Esophagus squamous epithelium (tissue), 5 donors: ENCODE measurements at regions not wholly inside any gene's neighbourhood (a gene's known extent, or its start where the extent isn't known, plus 50 kb on each side); places are given as distances from the start of the nearest gene placed in this dataset.

ENCODE experiments used
- DNase-seq: peaks from one replicate; lab custom pipeline; 2025; lab: John Stamatoyannopoulos, UW
- H3K27ac ChIP-seq, 4 donors: fragments of 200-600 bp; sonication (generic); one replicate each; pipeline ENCODE4 v1.5.1; 2016 to 2019; ENCODE audit warnings: mild to moderate bottlenecking in 1 of 4
- H3K27me3 ChIP-seq, 4 donors: fragments of 200-600 bp; sonication (generic); 1 replicate in 3 of 4; 2 replicates in 1 of 4; pipeline versions ENCODE4 v1.5.1 to v1.6.0; 2017 to 2021; ENCODE audit warnings: antibody characterized with exemption in 1 of 4
- H3K36me3 ChIP-seq, 3 donors: fragments of 200-600 bp; sonication (generic); one replicate each; pipeline ENCODE4 v1.5.1; 2016 to 2019
- H3K4me1 ChIP-seq, 3 donors: fragments of 200-600 bp; sonication (generic); one replicate each; pipeline ENCODE4 v1.5.1; 2017 to 2019
- H3K4me3 ChIP-seq, 4 donors: fragments of 200-600 bp; sonication (generic); 1 replicate in 3 of 4; 2 replicates in 1 of 4; pipeline ENCODE4 v1.5.1; 2016 to 2019; ENCODE audit warnings: mild to moderate bottlenecking in 2 of 4, moderate library complexity in 1 of 4
- H3K9me3 ChIP-seq, 3 donors: fragments of 200-600 bp; sonication (generic); one replicate each; pipeline ENCODE4 v1.5.1; 2016 to 2019
- CTCF ChIP-seq, 6 experiments: fragments of 450-650 bp in 4 of 6; fragments of 200-600 bp in 2 of 6; sonication (generic) in 2 of 6; IDR thresholded peaks; one replicate each; pipeline ENCODE4 v1.5.1; 2016 to 2019; ENCODE audit warnings: antibody characterized with exemption in 6 of 6, mild to moderate bottlenecking in 4 of 6, moderate library complexity in 4 of 6
- POLR2A ChIP-seq, 4 donors: fragments of 450-650 bp; IDR thresholded peaks; one replicate each; pipeline ENCODE4 v1.6.1; 2017; ENCODE audit warnings: antibody characterized with exemption in 4 of 4, mild to moderate bottlenecking in 4 of 4, moderate library complexity in 3 of 4
- WGBS, 2 donors: methylation state at CpG; one replicate each; pipeline ENCODE4 v1.1.5; 2018; 5-methylcytosine and 5-hydroxymethylcytosine counted together
- intact Hi-C: fragments of 100-400 bp; cut with DNase I; formaldehyde crosslinking; loops from one replicate; pipeline ENCODE4 v1.15.0; 2022
- donor health status: DM: yes; HTN: yes; CAD: no.

DNA sequence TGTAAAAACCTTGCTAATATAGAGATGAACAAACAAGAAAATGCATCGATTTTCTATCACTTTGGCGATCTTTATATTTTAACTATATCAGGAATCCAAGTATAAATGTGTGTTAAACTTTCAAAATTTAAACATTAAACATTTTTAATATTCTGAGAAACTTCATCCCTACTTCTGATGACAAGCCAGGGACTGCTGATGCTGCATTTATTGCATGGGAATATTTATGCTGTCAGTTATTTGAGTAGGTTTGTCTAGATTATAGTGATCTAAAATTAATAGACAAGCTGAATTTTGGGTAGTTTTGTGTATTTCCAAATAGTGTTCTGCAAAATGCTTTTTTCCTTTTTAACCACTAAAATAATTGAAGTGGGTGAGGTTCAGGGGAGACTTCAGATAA lies 175.3 kb downstream of the LEPR start:
- Histone ChIP-seq H3K4me3 (no peak overlapping the region), H3K27me3 (no peaks in the 10 kb centered on the region), H3K27ac (no peak overlapping the region), H3K4me1 (no peaks in the 10 kb centered on the region), H3K9me3 (no peaks in the 10 kb centered on the region), H3K36me3 (no peaks in the 10 kb centered on the region)
- DNase-seq = no peak
- no peak for TF ChIP-seq CTCF (IDR thresholded peaks at IDR 0.05)
- TF ChIP-seq POLR2A (IDR thresholded peaks at IDR 0.05) = no peak
- WGBS, 2 donors = 86 to 93% methylated on average over 2 of the region's 2 CpGs
- intact Hi-C loops = no loop called here

GRCh38 chr1:65596768-65597167 lies 176.3 kb downstream of the LEPR start:
- H3K27ac ChIP-seq = no peak overlapping the region
- no peak for TF ChIP-seq CTCF (IDR thresholded peaks at IDR 0.05)
- no peaks in the 10 kb centered on the region for H3K9me3 ChIP-seq
- DNase-seq = no peak
- H3K27me3 ChIP-seq = no peaks in the 10 kb centered on the region
- no peaks in the 10 kb centered on the region for H3K36me3 ChIP-seq
- intact Hi-C loops = no loop called here
- H3K4me3 ChIP-seq = no peak overlapping the region
- 82 to 98% methylated on average over 2 of the region's 2 CpGs for whole genome bisulfite sequencing, 2 donors
- no peaks in the 10 kb centered on the region for H3K4me1 ChIP-seq

DNA sequence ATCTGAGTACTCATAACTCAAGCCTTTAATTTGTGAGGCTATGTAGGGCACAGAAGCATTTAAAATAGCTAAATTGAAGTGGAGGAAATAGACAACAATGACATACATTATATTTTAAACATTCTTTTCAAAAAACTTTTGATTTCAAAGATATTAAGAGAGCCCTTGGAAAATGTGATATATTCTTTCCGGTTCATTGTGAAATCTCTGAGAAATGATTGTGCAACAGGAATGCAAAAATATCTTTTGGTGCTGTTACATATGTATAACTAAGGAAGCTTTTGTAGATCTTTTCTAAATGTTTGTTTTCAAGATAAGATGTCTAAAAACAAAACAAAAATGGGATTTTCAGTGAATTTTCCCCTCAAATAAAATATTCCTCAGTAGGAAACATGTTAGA lies 185.2 kb downstream of the LEPR start:
- no peak overlapping the region for H3K4me3 ChIP-seq
- intact Hi-C loops = no loop called here
- H3K4me1 ChIP-seq = no peaks in the 10 kb centered on the region
- H3K27ac ChIP-seq = no peak overlapping the region
- no peaks in the 10 kb centered on the region for H3K27me3 ChIP-seq
- H3K9me3 ChIP-seq = no peaks in the 10 kb centered on the region
- no peaks in the 10 kb centered on the region for H3K36me3 ChIP-seq
- DNase-seq = no peak
- 54 to 69% methylated on average over 1 of the region's 1 CpG for WGBS, 2 donors
- TF ChIP-seq POLR2A (IDR thresholded peaks at IDR 0.05) = no peak
- no peak for TF ChIP-seq CTCF (IDR thresholded peaks at IDR 0.05)

DNA sequence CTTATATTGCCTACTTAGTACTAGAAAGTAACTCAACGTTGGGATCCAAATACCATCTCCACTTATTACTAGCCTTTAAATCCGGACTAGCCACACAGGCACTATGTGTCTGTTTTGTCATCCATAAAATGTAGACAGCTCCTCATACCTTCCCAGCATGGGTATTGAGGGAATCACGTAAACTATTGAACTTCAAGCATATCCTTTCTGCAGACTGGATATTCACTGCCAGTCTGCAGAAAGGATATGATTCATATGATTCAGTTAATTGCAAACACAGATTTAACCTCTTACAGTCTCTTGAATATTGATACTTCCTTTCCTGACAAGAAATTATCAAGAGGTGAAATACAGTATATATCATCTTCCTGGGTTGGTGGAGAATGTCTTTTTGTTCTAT lies 186.0 kb downstream of the LEPR start:
- peaks cover 0 to 2% (median 0%) of the 10 kb centered on the region in 3 donors for H3K36me3 ChIP-seq
- TF ChIP-seq CTCF (IDR thresholded peaks at IDR 0.05) (no peak), POLR2A (IDR thresholded peaks at IDR 0.05) (no peak)
- H3K27me3 ChIP-seq = no peaks in the 10 kb centered on the region
- no peaks in the 10 kb centered on the region for H3K4me1 ChIP-seq
- no peak overlapping the region for H3K4me3 ChIP-seq
- no peak overlapping the region for H3K27ac ChIP-seq
- intact Hi-C loops = no loop called here
- no peaks in the 10 kb centered on the region for H3K9me3 ChIP-seq
- 38 to 49% methylated on average over 3 of the region's 3 CpGs for WGBS, 2 donors
- DNase-seq = no peak

DNA sequence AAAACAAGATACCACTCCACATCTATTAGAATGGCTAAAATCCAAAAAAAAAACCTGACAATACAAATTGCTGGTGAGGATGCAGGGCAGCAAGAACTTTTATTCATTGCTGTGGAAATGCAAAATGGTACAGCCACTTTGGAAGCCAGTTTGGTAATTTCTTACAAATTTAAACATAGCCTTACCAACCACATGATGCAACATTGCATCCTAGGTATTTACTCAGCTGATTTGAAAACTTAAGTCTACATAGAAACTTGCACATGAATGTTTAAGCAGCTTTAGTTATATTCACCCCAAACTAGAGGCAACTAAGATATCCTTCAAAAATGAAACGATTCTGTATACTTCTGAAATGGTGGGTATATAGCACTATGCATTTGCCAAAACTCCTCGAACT lies 178.8 kb upstream of the PDE4B start:
- intact Hi-C loops = no loop called here
- H3K27me3 ChIP-seq = no peaks in the 10 kb centered on the region
- no peak overlapping the region for H3K27ac ChIP-seq
- peaks cover 0 to 4% (median 0%) of the 10 kb centered on the region in 3 donors for H3K36me3 ChIP-seq
- no peaks in the 10 kb centered on the region for H3K4me1 ChIP-seq
- 87 to 88% methylated on average over 2 of the region's 2 CpGs for WGBS, 2 donors
- TF ChIP-seq CTCF (IDR thresholded peaks at IDR 0.05) = no peak
- TF ChIP-seq POLR2A (IDR thresholded peaks at IDR 0.05) = no peak
- no peak overlapping the region for H3K4me3 ChIP-seq
- no peak for DNase-seq
- no peaks in the 10 kb centered on the region for H3K9me3 ChIP-seq
